Umbilical cord (tissue), 1 donor: ENCODE measurements at regions not wholly inside any gene's neighbourhood (a gene's known extent, or its start where the extent isn't known, plus 50 kb on each side); places are given as distances from the start of the nearest gene placed in this dataset.

Source experiments
- DNase-seq: peaks from one replicate; pipeline ENCODE4 v3.0.0-alpha.2; 2015; ENCODE audit warnings: low spot score

GRCh38 chr6:170034294-170034693 is 256.6 kb downstream of the DLL1 start:
- DNase-seq, result no peak

GRCh38 chr6:170033666-170034065 is 257.2 kb downstream of the DLL1 start:
- no peak for DNase-seq

DNA sequence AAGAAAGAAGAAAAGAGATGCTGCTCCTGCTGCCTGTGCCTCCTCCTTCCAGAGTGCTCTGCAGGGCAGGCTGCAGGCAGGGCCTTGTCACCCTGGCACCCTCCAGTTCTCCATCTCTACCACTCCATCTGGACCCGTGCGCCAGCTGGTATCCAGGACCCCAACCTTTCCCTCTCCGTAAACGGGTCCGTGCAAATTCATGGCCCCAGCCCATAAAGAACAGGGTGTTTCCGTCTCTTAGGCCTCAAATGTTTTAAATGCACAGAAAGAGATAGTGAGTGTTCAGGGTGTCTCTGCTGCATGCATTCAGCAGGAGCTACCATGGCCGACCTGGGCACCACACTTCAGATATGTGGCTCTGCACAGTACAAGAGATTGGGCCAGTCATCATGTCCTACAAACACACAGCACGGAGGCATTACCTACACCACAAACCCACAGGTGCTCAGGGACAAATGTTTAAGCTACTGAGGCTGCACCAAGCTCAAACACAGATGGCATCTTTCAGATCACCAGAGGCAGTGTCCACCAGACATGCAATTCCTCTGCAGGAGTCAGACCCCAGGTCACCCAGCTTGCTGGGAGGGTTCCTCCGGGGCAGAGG is 258.1 kb downstream of the DLL1 start:
- no peak for DNase-seq

GRCh38 chr6:170032197-170032596 is 258.7 kb downstream of the DLL1 start:
- DNase-seq, result no peak

GRCh38 chr6:170031684-170032121 is 259.2 kb downstream of the DLL1 start:
- no peak for DNase-seq

- DNase-seq, result no peak
Measured at GRCh38 chr6:170030821-170031471, 259.9 kb downstream of the DLL1 start.

DNA sequence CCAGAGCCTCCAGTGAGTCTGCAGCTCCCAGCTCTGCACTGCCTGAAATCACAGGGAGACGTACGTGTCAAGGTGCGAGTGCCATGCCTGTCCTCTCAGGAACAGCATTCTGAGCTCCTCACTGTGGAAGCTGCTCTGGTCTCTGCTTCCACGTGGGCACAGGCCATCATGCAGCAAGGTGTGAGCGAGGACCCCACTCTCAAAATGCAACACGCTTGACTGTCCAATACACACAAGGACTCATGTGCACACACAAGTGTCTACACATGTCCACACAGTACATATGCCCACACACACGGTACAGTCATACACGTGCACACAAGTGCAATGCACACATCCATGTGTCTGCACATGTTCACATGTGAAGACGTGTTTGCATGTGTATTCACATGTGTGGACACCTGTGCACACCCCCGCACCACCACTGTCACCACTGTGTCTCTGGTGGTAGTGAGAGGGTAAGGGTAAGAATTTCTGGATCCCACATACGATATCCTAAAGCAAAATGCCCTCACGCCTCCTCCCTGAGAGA is 260.5 kb downstream of the DLL1 start:
- no peak for DNase-seq

GRCh38 chr6:170029416-170030283 is 261.2 kb downstream of the DLL1 start:
- no peak for DNase-seq

- no peak for DNase-seq
Measured at GRCh38 chr6:170028629-170029345, 262.1 kb downstream of the DLL1 start.

DNA sequence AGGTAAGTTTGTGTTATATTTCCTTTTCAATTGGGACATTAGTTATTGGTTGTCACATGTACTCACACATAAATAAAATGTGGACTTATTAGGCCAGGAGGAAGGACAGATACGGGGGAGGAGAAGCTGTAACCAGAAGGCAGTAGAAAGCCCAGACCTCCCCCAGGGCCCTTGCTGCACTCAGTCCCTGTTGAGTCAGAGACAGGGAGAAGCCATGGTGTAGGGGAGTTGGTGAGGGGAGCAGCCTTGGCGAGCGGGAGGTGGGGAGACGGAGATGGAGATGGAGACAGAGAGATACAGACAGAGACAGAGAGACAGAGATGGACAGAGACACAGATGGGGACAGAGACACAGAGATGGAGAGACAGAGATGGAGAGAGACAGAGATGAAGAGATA is 263.2 kb downstream of the DLL1 start:
- no peak for DNase-seq

- peak; percentile 13 for DNase-seq
Measured at GRCh38 chr6:170026751-170027646, 263.9 kb downstream of the DLL1 start.

- DNase-seq, result peak; percentile 68
Measured at GRCh38 chr6:170025935-170026750, 264.7 kb downstream of the DLL1 start.

DNA sequence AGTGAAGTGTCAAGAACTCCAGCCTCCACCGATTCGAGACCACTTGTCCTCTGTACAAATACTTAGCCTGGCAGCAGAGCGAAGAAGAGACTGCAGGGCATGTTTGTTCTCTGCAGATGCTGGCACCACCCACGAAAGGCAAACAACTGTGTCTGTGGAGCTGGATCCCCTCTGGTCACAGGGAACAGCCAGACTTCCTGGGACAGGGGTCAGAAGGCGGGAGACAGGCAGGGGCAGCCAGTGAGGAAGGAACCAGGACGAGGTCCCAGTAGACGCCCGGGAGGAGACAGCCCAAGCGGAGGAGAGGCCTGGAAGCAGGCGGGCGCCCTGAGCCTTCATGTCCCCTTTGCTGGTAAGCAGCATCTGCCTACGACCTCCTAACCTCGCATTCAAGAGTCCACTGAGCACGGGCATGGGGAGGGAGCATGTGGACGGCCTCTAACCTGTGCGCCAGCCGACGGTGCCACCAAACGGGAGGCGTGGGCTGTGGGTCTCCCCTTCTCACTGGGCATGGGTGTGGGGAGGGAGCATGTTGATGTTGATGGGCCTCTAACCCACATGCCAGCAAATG is 265.5 kb downstream of the DLL1 start:
- no peak for DNase-seq

DNA sequence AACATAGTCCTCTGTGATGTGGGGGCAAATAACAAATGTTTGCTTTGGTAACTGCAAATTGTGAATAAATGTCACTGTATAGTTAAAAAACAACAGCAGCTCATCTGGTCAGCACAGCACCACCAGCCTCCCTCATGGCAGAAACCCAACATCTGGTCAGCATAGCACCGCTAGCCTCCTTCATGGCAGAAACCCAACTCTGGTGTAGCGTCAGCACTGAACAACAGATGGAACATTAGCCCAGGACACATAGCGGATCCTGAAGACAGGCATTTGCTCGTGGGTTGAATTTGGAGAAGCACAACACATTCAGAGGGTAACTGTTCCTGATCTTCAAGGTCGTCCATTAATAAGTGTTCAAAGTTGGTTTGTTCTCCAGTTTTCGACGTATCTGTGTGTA is 265.9 kb downstream of the DLL1 start:
- DNase-seq, result peak; percentile 89

GRCh38 chr6:170023620-170024521 is 267.0 kb downstream of the DLL1 start:
- no peak for DNase-seq

- DNase-seq, result peak; percentile 15
Measured at GRCh38 chr6:170022827-170023619, 267.9 kb downstream of the DLL1 start.

GRCh38 chr6:170022291-170022722 is 268.6 kb downstream of the DLL1 start:
- DNase-seq, result no peak
